HL-60 (cell line): ENCODE measurements at regions not wholly inside any gene's neighbourhood (a gene's known extent, or its start where the extent isn't known, plus 50 kb on each side); places are given as distances from the start of the nearest gene placed in this dataset.

ENCODE experiments used
- POLR2AphosphoS5 ChIP-seq: IDR thresholded peaks from 2 replicates; pipeline ENCODE4 v1.6.1; 2012; ENCODE audit warnings: low read depth
- TF ChIP-seq, protein P1 (sequence below): IDR thresholded peaks from one replicate; pipeline ENCODE4 v1.5.1; 2011; ENCODE audit warnings: low read length, control low read depth, inconsistent platforms; ENCODE audit not compliant: insufficient read depth

GRCh38 chr12:5251786-5252185 lies 180.1 kb upstream of the NTF3 start:
- TF ChIP-seq, protein P1, sequence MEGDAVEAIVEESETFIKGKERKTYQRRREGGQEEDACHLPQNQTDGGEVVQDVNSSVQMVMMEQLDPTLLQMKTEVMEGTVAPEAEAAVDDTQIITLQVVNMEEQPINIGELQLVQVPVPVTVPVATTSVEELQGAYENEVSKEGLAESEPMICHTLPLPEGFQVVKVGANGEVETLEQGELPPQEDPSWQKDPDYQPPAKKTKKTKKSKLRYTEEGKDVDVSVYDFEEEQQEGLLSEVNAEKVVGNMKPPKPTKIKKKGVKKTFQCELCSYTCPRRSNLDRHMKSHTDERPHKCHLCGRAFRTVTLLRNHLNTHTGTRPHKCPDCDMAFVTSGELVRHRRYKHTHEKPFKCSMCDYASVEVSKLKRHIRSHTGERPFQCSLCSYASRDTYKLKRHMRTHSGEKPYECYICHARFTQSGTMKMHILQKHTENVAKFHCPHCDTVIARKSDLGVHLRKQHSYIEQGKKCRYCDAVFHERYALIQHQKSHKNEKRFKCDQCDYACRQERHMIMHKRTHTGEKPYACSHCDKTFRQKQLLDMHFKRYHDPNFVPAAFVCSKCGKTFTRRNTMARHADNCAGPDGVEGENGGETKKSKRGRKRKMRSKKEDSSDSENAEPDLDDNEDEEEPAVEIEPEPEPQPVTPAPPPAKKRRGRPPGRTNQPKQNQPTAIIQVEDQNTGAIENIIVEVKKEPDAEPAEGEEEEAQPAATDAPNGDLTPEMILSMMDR, result no peak
- TF ChIP-seq POLR2AphosphoS5, result no peak
